Lung (tissue), 11 donors: ENCODE measurements at regions not wholly inside any gene's neighbourhood (a gene's known extent, or its start where the extent isn't known, plus 50 kb on each side); places are given as distances from the start of the nearest gene placed in this dataset.
"Not testable (repeated sequence)": the region's sequence is repeated elsewhere in the genome, so short reads cannot be mapped to it uniquely, and the experiment has no call there.

Source experiments
- ATAC-seq: fragments of 200-7000 bp; cut with Tn5 transposase; one replicate; pipeline ENCODE4 v1.9.1; 2020; ENCODE audit warnings: moderate number of reproducible peaks; ENCODE audit not compliant: insufficient read depth, low FRiP score
- DNase-seq, 3 donors: peaks; one replicate each; pipeline ENCODE4 v3.0.0-alpha.2; 2013 to 2017
- H3K27ac ChIP-seq, 2 donors: one replicate each; pipeline ENCODE4 v1.5.1; 2013; ENCODE audit warnings: mild to moderate bottlenecking in 2 of 2, moderate library complexity in 2 of 2, control low read depth in 1 of 2, inconsistent platforms in 1 of 2, low read depth in 1 of 2, low read length in 1 of 2
- H3K27me3 ChIP-seq, 3 donors: one replicate each; pipeline ENCODE4 v1.5.1; 2013; ENCODE audit warnings: low read length in 2 of 3; ENCODE audit not compliant: control insufficient read depth in 3 of 3, insufficient read depth in 3 of 3
- H3K36me3 ChIP-seq, 4 donors: one replicate each; pipeline ENCODE4 v1.5.1; 2013; ENCODE audit warnings: low read length in 4 of 4, mild to moderate bottlenecking in 1 of 4, moderate library complexity in 1 of 4; ENCODE audit not compliant: control insufficient read depth in 4 of 4, insufficient read depth in 4 of 4
- H3K4me1 ChIP-seq, 5 donors: one replicate each; pipeline ENCODE4 v1.5.1; 2013; ENCODE audit warnings: low read length in 5 of 5, mild to moderate bottlenecking in 2 of 5, moderate library complexity in 1 of 5; ENCODE audit not compliant: control insufficient read depth in 5 of 5, insufficient read depth in 5 of 5
- H3K4me3 ChIP-seq: one replicate; pipeline ENCODE4 v1.5.1; 2013; ENCODE audit warnings: mild to moderate bottlenecking, control low read depth, moderate library complexity
- H3K9ac ChIP-seq, 2 donors: one replicate each; pipeline ENCODE4 v1.5.1; 2013; ENCODE audit warnings: low read length in 2 of 2, control low read depth in 1 of 2; ENCODE audit not compliant: insufficient read depth in 1 of 2
- H3K9me3 ChIP-seq, 4 donors: one replicate each; pipeline ENCODE4 v1.5.1; 2013; ENCODE audit warnings: low read length in 3 of 4, mild to moderate bottlenecking in 1 of 4, moderate library complexity in 1 of 4; ENCODE audit not compliant: control insufficient read depth in 4 of 4, insufficient read depth in 3 of 4
- WGBS, 2 donors: extraction: QIAGEN DNeasy Blood & Tissue Kit; methylation state at CpG; one replicate each; pipeline ENCODE4 v1.1.7; 2013; 5-methylcytosine and 5-hydroxymethylcytosine counted together
- TF ChIP-seq, protein P1 (sequence below): IDR thresholded peaks from 2 replicates; pipeline ENCODE4 v1.5.1; 2012; ENCODE audit warnings: mild to moderate bottlenecking; ENCODE audit errors: control extremely low read depth, extremely low read depth
- donor health status: control.
- donor health status: control.
- donor health status: Bipolar disorder and iron deficiency.
- donor health status: healthy.
- donor health status: DM: yes; HTN: yes; CAD: no.

GRCh38 chr20:48331518-48332286, 496.1 kb downstream of the PREX1 start:
- DNase-seq (no peak), ATAC-seq (no peak)
- no peak overlapping the region for H3K4me3 ChIP-seq
- H3K9me3 ChIP-seq, result peaks cover 0 to 2% (median 0%) of the 10 kb centered on the region in 4 donors
- WGBS, 2 donors, result 95 to 100% methylated on average over 1 of the region's 1 CpG
- H3K27ac ChIP-seq, result no peak overlapping the region
- TF ChIP-seq, protein P1, sequence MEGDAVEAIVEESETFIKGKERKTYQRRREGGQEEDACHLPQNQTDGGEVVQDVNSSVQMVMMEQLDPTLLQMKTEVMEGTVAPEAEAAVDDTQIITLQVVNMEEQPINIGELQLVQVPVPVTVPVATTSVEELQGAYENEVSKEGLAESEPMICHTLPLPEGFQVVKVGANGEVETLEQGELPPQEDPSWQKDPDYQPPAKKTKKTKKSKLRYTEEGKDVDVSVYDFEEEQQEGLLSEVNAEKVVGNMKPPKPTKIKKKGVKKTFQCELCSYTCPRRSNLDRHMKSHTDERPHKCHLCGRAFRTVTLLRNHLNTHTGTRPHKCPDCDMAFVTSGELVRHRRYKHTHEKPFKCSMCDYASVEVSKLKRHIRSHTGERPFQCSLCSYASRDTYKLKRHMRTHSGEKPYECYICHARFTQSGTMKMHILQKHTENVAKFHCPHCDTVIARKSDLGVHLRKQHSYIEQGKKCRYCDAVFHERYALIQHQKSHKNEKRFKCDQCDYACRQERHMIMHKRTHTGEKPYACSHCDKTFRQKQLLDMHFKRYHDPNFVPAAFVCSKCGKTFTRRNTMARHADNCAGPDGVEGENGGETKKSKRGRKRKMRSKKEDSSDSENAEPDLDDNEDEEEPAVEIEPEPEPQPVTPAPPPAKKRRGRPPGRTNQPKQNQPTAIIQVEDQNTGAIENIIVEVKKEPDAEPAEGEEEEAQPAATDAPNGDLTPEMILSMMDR, result no peak
- H3K9ac ChIP-seq, result no peak overlapping the region
- H3K36me3 ChIP-seq, result no peaks in the 10 kb centered on the region
- no peaks in the 10 kb centered on the region for H3K4me1 ChIP-seq
- no peaks in the 10 kb centered on the region for H3K27me3 ChIP-seq

DNA sequence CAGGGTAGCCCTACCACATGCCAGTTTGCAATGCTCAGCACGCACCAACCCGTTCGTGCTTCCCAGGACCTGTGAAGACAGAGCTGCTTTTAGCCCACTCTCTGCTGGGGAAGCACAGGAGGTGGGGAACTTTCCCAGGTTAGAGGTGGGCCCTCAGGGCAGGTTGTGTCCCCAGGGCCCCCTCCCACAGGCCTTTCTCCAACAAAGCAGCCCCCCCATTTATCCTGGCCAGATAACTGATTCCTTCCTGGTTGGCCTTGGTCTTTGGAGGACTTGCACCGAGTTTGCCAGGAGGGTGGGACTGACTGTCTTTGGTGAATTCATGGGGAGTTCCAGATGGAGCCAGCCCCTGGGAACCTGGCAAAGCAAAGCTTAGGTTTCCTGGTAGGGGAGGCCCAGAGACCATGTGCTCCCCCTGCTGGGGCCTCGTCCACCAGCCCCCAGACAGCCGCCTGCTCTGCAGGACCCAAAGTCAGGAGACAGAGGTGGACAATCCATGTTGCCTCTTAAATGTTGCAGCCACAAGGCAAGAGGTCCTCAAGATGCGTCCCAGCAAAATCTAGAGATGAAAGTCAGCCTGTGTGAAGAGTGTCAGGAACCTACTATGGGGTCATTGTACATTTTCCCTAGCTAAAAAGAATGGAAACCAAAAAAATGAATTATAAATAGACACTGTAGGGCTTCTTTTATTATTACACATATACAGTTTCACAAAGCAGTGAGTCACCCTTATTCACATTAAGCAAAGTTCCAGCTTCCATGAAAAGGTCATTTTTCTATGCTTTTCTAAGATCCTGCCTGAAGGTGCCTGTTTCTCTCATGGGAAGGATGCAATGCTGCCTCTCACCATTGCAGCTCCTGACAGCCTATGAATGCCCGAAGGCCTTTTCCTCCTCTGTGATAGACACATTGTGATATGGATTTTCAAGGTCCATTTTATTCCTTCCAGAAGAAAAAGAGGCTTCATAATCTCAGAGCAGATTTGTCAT, 497.8 kb downstream of the PREX1 start:
- ATAC-seq (no peak), DNase-seq (no peak)
- Histone ChIP-seq H3K9ac (no peak overlapping the region), H3K27ac (no peak overlapping the region), H3K36me3 (no peaks in the 10 kb centered on the region), H3K9me3 (peaks cover 0 to 2% (median 0%) of the 10 kb centered on the region in 4 donors), H3K27me3 (no peaks in the 10 kb centered on the region), H3K4me3 (no peak overlapping the region), H3K4me1 (no peaks in the 10 kb centered on the region)
- 76 to 83% methylated on average over 8 of the region's 8 CpGs for WGBS, 2 donors
- TF ChIP-seq, protein P1, result no peak

GRCh38 chr20:48329031-48329615, 498.7 kb downstream of the PREX1 start:
- TF ChIP-seq, protein P1, result no peak
- Histone ChIP-seq H3K9ac (no peak overlapping the region), H3K27ac (no peak overlapping the region), H3K27me3 (no peaks in the 10 kb centered on the region), H3K9me3 (peaks cover 0 to 2% (median 0%) of the 10 kb centered on the region in 4 donors), H3K4me3 (no peak overlapping the region), H3K4me1 (no peaks in the 10 kb centered on the region), H3K36me3 (no peaks in the 10 kb centered on the region)
- DNase-seq, result no peak
- ATAC-seq, result no peak
- 63 to 70% methylated on average over 4 of the region's 4 CpGs for WGBS, 2 donors

GRCh38 chr20:48327848-48328247, 500.0 kb downstream of the PREX1 start:
- not testable (repeated sequence) for H3K27ac ChIP-seq, ATAC-seq, H3K4me3 ChIP-seq, H3K27me3 ChIP-seq, H3K4me1 ChIP-seq, H3K9me3 ChIP-seq, DNase-seq, H3K36me3 ChIP-seq, H3K9ac ChIP-seq
- 91 to 99% methylated on average over 7 to 8 of the region's 8 CpGs for WGBS, 2 donors
